Sigmoid colon (tissue), 4 donors: ENCODE measurements at regions not wholly inside any gene's neighbourhood (a gene's known extent, or its start where the extent isn't known, plus 50 kb on each side); places are given as distances from the start of the nearest gene placed in this dataset.

ENCODE experiments used
- POLR2AphosphoS5 ChIP-seq, 4 donors: sonication (generic); formaldehyde crosslinking; IDR thresholded peaks; one replicate each; pipeline ENCODE4 v1.6.1; 2017; ENCODE audit warnings: antibody characterized with exemption in 4 of 4
- TF ChIP-seq, protein P1 (sequence below), 4 experiments: fragments of 450-650 bp in 3 of 4; fragments of 200-600 bp in 1 of 4; IDR thresholded peaks; one replicate each; pipeline ENCODE4 v1.5.1; 2016 to 2019; ENCODE audit warnings: antibody characterized with exemption in 4 of 4, mild to moderate bottlenecking in 3 of 4, moderate library complexity in 2 of 4

DNA sequence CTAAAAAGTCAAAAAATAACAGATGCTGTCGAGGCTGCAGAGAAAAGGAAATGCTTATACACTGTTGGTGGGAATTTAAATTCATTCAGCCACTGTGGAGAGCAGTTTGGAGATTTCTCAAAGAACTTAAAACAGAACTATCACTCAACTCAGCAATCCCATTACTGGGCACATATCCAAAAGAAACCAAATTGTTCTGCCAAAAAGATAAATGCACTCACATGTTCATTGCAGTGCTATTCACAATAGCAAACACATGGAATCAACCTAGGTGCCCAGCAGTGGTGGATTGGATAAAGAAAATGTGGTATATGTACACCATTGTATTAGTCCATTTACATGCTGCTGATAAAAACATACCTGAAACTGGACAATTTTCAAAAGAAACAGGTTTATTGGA, 116.0 kb upstream of the VGLL2 start:
- TF ChIP-seq, protein P1, sequence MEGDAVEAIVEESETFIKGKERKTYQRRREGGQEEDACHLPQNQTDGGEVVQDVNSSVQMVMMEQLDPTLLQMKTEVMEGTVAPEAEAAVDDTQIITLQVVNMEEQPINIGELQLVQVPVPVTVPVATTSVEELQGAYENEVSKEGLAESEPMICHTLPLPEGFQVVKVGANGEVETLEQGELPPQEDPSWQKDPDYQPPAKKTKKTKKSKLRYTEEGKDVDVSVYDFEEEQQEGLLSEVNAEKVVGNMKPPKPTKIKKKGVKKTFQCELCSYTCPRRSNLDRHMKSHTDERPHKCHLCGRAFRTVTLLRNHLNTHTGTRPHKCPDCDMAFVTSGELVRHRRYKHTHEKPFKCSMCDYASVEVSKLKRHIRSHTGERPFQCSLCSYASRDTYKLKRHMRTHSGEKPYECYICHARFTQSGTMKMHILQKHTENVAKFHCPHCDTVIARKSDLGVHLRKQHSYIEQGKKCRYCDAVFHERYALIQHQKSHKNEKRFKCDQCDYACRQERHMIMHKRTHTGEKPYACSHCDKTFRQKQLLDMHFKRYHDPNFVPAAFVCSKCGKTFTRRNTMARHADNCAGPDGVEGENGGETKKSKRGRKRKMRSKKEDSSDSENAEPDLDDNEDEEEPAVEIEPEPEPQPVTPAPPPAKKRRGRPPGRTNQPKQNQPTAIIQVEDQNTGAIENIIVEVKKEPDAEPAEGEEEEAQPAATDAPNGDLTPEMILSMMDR (IDR thresholded peaks at IDR 0.05), result no peak
- no peak for TF ChIP-seq POLR2AphosphoS5 (IDR thresholded peaks at IDR 0.05)
